Kidney capillary endothelial cell (primary cell): ENCODE measurements at regions not wholly inside any gene's neighbourhood (a gene's known extent, or its start where the extent isn't known, plus 50 kb on each side); places are given as distances from the start of the nearest gene placed in this dataset.

Experiments used
- DNase-seq: peaks from one replicate; pipeline ENCODE4 v3.0.0-alpha.2; 2018; ENCODE audit warnings: low spot score

DNA sequence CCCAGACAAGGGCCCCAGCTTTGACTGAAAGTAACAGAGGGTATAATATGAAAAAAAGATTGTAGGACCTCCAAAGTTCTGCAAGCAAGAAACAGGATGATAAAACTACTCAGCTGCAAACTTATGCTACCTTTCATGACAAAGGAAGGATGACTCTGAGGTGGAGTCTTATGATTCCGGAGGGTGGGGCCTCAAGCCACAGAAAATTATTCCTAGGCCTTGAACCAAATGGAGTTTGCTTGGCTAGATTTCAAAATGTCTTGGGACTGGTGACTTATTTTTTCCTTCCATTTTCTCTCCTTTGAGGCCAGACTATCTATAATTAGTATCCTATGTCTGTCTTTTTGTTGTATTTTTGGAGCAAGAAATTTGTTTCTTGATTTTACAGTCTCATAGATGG is 336.4 kb downstream of the LRIG3 start:
- no peak for DNase-seq

DNA sequence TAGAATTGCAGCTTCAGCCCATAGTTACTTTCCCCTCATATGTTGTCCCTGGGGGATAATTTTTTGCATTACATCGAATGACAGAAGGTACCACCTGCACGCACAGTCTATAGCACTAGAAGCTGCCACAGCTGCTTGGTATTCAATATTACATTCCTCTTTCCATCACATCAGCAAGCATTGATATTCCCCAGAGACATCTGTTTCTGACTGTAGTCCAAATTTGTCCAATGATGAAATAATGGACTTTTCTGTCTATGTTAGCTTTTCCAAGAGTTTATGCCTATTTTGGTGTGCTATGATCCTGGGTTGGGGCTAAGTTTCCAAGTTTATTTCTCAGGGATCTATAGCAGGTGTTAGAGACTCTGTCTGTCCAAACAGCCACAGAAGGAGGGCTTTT is 335.4 kb downstream of the LRIG3 start:
- DNase-seq: no peak

DNA sequence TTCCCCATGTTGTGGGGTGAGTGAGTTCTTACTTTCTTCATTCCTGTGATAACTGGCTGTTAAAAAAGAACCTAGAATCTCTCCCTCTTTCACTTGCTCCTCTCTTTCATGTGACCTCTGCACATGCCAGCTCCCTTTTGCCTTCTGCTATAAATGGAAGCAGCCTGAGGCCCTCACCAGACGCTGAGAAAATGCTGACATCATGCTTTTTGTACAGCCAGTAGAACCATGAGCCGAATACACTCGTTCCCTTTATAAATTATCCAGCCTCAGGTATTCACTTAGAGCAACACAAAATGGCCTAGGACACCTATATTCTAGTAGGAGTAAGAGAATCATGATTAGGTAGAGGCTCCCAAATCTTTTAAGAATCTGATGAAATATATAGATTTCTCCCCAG is 333.5 kb downstream of the LRIG3 start:
- no peak for DNase-seq

DNA sequence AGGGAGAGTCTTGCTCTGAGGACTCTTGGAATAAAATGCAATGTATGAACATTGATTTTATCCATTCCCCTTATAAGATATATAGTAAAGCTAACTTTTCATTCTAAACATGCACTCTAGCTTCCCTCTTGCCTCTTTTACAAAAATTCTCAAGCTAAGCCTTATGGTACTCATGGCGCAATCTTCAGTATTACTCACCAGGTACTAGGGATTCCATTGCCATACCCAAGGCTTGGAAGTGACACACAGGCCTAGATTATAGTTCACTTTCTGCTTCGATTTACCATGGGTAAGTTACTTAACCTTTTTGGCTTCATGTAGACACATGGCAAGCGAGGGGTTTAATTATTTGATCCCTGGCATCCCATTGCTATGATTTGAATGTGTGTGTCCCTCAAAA is 331.5 kb downstream of the LRIG3 start:
- DNase-seq: no peak

DNA sequence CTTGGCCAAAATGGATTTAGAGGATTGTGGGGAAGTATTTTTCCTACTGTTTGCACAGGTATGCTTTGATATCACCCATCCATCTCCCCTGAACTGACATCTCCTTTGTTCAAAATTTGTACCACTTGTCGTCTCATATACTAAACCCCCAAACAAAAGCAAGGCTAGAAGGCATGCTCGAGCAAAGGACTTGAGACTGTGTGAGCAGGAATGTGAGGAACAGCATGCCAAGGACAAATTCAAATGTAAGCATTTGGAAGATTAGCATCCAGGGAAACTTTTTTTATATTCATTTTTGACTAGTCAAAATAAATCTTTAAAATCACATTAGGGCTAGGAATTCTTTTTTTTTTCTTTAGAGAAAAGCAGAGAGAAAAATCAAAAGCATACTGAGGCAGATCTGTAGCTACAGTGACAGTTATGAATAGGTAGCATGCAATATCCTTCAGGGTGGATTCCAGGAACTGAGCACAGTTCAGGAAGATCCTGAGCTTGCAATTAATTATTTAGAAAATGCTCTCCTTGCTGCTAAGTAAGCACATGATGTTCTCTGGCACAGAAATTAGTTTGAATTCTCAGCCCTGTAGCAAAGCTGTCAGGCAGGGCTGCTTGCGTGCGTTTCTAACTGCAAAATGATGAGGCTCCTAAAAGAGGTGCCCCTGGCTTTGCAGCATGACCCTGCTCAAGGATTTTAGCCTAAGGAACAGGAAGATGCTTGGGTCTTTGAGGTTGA is 327.7 kb downstream of the LRIG3 start:
- DNase-seq: no peak

DNA sequence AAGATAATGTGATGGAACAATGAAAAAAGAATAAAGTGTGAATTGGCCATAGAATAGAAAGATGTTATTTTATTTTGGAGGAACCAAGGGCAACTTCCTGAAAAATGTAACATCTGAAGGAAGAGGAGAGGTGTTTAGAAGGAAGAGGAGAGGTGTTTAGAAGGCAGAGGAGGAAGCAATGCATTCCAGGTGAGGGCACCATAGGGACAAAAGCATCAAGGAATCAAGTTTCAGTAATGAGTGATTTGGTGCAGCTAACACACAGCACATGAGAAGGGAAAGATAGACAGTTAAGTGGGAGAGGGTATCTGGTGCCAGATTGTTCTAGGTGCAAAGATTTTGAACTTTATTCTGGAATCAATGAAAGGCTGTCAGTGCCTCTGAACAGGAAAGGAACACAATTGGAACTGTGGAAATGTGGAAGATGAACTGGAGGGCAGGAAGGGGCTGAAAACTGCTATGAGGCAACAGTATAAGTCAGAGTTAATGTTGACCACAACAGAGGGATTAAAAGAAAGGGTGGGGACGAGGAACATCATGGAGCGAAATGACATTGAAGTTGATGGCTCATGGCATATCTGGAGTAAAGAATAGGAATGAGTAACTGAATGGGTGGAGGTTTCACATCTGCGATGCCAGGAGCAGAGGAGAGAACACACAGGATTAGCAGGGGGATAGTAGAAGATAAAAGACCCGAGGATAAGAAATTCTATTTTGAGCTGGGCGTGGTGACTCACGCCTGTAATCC is 326.6 kb downstream of the LRIG3 start:
- no peak for DNase-seq

DNA sequence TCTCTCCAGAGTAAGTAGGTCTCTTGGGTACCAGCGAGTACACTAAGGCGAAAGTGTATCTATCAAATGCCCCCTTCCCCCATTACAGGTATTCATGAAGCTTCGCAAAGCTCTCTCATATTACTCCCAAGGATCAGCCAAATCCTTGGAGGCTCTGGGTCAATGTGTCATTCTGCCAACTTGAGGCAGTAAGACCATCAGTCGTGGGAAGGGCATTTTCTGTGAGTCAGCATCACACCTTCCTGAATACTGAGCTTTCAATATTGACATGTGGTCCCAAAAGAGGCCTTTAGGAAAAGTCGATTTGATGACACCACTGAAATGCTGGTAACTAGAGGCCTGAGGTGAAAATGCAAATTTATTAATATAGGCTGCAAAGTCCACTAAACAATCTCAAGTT is 323.9 kb downstream of the LRIG3 start:
- DNase-seq: no peak

DNA sequence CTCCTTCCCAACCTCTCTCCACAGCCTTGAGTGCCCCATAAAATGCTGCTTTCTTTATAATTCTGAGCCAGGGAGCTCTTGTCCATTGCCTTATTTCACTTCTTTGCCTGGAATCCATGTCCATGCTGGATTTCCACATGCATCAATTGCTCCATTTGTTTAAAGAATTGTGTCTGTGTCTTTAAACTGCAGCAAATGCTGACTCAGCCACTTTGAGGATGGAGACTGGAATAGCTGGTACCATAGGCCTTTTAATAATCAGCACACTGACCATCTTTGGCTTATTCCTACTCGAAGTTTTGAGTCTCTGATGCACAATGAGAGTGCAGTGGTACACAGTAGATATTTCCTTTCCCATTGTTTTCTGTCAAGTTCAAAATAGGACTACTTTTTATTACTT is 318.8 kb downstream of the LRIG3 start:
- DNase-seq: no peak

DNA sequence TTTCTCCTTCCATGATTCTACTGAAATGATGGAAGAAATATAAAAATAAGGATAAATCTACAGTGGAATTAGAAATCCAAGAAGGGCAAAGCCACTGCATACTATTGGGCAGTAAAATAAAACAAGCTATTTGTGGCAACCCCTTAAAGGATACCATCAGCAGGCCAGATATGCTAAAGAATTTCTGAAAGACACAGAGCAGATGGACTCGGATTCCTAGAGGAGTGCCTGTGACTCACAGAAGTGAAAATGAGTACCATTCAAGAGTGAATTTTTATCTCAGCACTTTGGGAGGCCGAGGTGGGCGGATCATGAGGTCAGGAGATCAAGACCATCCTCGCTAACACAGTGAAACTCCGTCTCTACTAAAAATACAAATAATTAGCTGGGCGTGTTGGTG is 318.1 kb downstream of the LRIG3 start:
- DNase-seq: no peak

DNA sequence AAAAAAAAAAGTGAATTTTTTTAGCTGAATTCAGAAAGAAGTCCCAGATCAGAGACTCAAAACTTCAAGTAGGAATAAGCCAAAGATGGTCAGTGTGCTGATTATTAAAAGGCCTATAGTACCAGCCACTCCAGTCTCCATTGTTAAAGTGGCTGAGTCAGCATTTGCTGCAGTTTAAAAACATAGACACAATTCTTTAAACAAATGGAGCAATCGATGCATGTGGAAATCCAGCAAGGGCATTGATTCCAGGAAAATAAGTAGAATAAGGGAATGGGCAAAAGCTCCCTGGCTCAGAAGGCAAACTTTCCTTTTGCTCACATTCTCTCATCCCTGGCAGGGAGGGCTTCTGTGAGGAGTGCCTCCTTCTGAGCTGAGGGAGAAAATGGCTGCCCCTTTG is 317.6 kb downstream of the LRIG3 start:
- DNase-seq: no peak

DNA sequence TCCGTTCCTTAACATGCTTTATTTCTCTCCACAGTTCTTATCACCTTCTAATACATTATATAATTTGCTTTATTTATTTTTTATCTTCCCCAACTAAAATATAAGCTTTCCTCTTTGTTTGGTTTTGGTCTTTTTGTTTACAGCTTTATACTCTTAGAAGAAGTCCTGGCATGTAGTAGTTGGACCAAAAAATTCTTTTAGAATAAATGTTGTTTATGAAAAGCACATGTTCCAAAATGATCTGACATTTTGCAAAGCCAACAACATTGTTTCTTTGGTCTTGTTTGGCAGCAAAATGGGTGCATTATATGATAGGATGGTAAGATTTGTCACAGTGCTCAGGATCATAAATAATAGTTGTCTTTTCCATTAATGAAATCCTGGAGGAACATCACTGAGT is 312.5 kb downstream of the LRIG3 start:
- DNase-seq: no peak

DNA sequence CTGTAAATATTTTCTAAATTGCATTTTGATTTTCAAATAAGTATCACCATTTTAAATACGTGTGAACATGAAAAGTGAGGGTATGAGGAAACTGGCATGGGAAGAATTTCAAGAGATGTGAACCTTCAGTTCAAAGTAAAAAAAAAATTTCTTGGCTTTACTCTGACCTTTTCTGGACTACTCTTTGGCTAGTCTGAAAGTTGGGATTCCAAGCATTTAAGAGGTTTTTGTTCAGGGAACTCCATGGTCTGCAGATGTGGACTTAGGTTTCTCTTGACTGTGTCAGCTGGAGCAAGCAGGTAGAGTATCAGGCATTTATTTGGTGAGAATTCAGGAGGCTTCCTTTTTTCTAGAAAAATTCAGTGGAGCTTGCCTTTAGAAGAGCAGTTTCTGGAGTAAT is 311.6 kb downstream of the LRIG3 start:
- DNase-seq: no peak

DNA sequence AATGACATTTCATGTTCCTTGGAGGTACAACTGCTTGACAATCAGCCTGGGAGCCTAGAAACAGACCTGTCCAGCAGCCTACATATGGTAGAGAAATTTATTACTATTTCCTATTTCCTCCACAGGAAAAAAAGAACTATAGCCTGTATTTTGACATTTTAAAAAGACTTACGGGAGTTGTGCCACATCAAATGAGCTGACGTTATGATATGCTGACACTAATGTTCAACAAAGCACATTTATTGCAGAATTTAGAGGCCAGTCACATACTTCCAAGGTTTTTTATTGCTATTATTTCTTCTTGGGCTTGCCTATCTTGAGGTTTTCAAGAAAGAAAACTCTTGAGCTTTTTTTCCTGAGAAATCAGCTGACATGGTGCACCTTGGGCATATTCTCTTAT is 305.3 kb downstream of the LRIG3 start:
- no peak for DNase-seq

DNA sequence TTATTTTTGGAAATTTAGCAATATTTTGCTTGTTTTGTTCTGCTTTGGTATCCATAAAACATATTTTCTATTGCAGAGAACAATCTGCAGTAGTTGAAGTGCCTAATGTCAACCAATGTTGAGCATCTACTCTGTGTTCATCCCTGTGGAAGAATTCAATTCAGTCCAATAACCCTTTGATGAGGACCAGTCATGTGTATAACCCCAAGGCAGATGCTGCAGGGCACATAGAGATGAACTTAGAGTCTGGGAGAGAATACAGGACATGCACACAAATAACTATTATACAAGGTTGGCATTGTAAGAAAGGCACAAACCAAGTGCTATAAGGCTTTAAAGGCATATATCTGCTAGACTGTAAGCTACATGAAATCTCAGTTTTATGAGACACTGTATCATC is 304.7 kb downstream of the LRIG3 start:
- no peak for DNase-seq

DNA sequence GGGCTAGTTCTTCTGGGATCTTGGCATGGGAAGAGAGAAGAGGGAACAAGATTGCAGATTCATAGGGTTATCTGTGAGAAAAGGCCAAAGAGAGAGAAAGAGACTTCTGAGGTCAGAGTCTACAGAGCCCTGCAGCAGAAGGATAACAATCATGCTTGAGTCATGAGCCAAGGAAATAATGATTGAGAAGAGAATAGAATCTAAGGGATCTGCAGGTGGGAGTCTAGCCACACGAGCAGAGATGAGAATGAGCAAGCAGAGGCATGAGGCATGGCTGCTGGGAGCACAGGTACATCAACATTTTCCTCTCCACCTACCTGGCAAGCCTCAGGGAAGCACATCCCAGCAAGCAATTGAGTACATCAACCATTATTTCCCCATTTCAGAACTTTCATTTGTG is 303.7 kb downstream of the LRIG3 start:
- DNase-seq: no peak

DNA sequence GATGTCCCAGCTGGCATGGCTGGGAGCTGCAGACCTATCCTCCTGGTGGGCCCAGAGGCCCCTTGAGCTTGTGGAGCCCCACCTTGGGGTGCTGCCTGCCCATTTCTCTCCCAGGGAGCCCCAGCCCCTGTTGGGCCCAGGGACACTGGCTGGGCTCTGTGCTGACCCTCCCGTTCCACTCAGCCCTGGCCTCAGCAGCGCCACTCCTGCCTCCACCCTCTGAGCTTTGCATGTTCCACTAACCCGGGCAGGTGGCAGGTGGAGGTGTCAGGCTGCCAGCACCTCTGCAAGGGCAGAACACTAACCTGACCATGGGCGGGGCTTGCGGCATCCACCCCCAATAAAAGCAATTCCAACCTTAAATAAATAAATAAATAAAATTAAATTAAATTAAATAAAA is 299.2 kb downstream of the LRIG3 start:
- DNase-seq: no peak

DNA sequence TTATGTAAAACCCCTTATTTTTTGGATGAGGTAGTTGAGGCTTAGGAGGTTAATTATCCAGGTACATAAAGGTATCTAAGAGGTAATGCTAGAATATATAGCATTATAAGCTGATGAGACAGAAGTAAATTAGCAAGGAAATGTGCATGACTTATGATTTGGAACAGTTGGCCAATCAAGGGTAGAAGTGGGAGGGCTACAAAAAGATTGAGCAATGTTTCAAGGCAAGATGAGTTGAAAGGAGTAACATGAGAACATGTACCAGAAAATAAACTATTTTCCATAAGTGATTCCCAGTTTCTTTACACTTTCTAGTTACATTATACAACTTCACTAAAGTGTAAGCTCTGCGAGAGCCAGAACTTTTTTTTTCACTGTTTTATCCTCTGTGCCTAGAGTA is 290.9 kb downstream of the LRIG3 start:
- no peak for DNase-seq

DNA sequence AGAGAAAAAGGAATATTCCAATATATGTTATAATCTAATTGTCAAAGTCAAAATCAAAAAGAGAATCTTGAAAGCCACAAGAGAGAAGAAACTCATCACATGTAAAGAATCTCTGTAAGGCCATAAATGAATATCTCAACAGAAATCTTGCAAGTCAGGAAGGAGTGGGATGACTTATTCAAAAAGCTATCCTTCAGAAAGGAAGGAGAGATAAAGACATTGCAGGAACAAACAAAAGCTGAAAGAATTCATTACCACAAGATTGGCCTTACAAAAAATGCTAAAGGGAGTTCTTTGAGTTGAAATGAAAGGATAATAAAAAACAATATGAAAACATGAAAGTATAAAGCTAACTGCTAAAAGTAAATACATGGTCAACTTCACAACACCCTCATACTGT is 286.8 kb downstream of the LRIG3 start:
- DNase-seq: no peak

DNA sequence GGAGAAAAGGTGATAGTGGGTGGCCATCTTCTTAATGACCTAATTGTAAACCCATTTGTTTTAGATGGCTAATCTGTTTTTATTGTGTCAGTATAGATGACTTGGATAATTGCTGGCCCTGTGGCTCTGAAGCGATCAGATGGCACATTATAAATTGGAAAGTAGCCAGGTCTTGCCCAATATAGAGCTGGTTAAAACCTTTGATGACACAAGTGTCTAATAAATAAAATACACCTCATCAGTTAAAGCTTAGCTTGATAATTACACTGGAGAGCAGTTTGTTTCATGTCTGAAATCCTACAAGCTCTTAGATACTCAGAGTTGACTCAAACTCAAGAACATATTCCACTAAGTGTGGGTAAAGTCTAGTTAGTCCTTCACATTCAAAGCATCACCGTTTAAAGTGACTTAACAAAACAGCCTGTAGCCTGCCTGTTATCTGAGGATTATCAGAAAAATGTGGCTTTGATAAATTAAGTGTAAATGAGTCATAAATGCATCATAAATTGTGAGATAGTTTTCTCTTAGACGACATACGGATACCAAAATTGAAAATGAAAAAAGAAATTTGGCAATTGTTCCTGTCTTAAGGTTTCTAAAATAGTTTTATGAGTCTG is 280.9 kb downstream of the LRIG3 start:
- DNase-seq: no peak

DNA sequence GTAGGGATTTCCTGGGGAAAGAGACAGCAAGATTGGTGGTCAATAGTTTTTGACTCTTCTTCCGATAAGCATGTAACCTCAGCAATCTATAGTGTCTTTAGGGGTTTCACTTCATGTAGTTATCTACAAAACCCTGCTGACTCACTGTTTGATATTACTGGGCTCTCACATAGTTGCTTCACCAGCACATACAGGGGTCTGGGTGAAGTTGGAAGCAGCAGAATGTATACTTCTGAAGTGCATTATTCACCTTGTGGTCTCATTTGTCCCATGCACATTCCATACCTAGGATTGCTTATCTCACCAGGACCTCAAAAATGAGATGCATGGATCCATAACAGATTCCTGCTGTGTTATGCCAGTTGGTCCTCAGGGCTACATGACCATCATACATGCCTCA is 280.0 kb downstream of the LRIG3 start:
- no peak for DNase-seq

DNA sequence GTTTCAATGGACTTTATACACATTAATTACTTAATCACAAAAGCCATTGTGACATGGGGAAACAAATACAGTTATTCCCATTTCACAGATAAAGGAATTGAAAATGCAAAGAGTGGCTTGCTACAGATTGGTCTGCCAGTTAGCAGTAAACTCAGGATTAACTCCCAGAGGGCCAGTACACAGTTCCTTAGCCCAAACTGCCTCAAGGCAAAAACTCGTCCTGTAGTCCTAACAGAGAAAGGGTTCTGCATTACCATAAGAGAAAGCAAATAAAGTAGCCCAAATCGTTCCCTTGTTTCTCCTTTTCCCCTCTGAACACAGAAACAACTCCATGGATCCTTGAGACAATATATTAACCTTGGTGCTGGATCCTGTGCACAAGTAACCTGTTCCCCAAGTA is 274.4 kb downstream of the LRIG3 start:
- DNase-seq: no peak

DNA sequence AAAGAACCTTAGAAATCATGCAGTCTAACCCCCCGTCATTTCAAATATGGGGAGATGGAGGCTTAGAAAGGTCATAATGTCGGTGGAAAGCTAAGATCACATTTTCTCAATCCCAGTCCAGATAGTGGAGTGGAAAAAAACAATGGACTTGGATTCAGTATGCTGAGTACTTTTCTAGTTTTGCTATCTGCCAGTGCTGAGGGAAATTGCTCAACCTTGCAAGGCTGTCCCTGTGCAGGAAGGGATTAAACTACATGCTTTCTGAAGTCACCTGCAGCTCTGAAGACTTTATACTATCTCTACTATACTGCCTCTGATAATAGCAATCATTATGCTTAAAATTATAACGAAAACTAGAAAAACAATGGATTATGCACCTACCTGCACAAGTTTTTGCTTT is 272.8 kb downstream of the LRIG3 start:
- no peak for DNase-seq

DNA sequence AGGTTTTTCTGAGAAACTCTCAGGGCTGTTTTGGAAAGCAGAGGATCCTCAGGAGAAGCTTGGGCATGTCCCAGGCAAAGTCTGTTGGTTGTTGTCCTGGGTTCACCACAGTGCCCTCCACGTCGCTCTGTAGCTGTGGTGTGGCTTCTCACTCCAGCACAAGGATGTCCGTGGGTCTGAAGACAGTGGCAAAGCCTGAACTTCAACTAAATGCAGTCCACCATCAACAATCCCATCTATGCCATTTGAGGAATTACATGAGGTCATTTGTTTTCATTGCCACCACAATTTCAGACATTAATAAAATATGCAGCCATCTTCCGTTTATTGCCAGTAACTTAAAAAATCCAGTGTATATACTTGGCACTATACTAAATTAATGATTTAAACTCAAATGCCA is 272.1 kb downstream of the LRIG3 start:
- no peak for DNase-seq

DNA sequence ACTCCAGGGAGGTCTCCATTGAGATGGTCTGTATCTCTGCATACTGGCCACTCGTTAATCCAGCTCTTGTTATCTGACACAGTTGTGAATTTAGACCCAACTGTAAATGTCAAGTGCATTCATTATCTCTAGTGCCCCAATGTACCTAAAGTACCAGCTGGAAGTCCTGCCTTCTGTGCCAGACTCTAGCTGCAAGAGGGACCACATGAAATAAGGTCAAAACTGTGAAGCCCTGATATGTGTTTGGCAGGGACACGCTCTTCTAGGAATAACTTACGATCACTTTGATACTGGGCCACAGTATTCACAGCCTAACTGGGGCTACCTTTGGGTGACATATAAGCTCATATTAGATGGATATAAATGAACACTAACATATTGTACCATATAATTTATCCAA is 268.5 kb downstream of the LRIG3 start:
- no peak for DNase-seq
